Hepatocyte (in vitro differentiated cells): ENCODE measurements at regions not wholly inside any gene's neighbourhood (a gene's known extent, or its start where the extent isn't known, plus 50 kb on each side); places are given as distances from the start of the nearest gene placed in this dataset.

Source experiments
- EZH2 ChIP-seq: fragments of 200-600 bp; sonication (generic); IDR thresholded peaks from 2 replicates; pipeline ENCODE4 v1.6.1; 2016; ENCODE audit warnings: antibody characterized with exemption, mild to moderate bottlenecking, borderline replicate concordance
- EZH2phosphoT487 ChIP-seq: fragments of 200-600 bp; sonication (generic); IDR thresholded peaks from one replicate; pipeline ENCODE4 v1.6.1; 2018; ENCODE audit warnings: antibody characterized with exemption, mild to moderate bottlenecking, low read depth, moderate library complexity; ENCODE audit not compliant: unreplicated experiment, severe bottlenecking
- TF ChIP-seq, protein P1 (sequence below): fragments of 200-600 bp; sonication (generic); IDR thresholded peaks from 2 replicates; pipeline ENCODE4 v1.5.1; 2016; ENCODE audit warnings: antibody characterized with exemption, mild to moderate bottlenecking; ENCODE audit not compliant: poor library complexity

DNA sequence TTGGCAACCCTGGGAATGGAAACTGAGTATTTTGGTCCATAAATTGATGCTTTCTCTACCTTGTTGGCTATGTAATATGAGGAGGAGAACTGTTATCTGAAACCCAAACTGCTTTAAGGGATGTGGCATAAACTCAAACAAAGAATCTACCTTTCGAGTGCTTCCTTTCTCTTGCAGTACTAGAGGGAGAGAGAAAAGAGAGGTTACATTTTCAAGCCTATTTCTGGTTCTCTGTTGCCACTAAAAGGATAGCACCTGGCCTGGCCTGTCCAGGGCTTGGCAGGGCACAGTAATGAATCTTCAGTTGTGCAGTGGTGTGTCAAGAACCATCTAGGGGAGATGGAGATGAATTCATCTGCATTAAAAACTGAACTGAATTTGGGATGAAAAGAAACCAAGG, 308.6 kb downstream of the PTTG2 start:
- TF ChIP-seq, protein P1, sequence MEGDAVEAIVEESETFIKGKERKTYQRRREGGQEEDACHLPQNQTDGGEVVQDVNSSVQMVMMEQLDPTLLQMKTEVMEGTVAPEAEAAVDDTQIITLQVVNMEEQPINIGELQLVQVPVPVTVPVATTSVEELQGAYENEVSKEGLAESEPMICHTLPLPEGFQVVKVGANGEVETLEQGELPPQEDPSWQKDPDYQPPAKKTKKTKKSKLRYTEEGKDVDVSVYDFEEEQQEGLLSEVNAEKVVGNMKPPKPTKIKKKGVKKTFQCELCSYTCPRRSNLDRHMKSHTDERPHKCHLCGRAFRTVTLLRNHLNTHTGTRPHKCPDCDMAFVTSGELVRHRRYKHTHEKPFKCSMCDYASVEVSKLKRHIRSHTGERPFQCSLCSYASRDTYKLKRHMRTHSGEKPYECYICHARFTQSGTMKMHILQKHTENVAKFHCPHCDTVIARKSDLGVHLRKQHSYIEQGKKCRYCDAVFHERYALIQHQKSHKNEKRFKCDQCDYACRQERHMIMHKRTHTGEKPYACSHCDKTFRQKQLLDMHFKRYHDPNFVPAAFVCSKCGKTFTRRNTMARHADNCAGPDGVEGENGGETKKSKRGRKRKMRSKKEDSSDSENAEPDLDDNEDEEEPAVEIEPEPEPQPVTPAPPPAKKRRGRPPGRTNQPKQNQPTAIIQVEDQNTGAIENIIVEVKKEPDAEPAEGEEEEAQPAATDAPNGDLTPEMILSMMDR, result no peak
- TF ChIP-seq EZH2 (no peak), EZH2phosphoT487 (no peak)
